ENCODE measurements at regions not wholly inside any gene's neighbourhood (a gene's known extent, or its start where the extent isn't known, plus 50 kb on each side); places are given as distances from the start of the nearest gene placed in this dataset.

- TF ChIP-seq POLR2A (IDR thresholded peaks at IDR 0.05) (no peak), POLR2AphosphoS5 (IDR thresholded peaks at IDR 0.05) (no peak)
These were observed 1479.6 kb downstream of the MRPL39 start for GRCh38 chr21:24127651-24128050.
